D721Med (cell line): ENCODE measurements at regions not wholly inside any gene's neighbourhood (a gene's known extent, or its start where the extent isn't known, plus 50 kb on each side); places are given as distances from the start of the nearest gene placed in this dataset.

Experiments used
- DNase-seq: peaks from one replicate; pipeline ENCODE4 v3.0.0; 2011; ENCODE audit warnings: low spot score; ENCODE audit not compliant: insufficient read length
- FAIRE-seq: peaks from 2 replicates; lab custom pipeline; 2011; peaks lifted over from hg19 to GRCh38; lab: Jason Lieb, UNC
- CTCF ChIP-seq: IDR thresholded peaks from 2 replicates; pipeline ENCODE4 v1.5.1; 2012; ENCODE audit warnings: mild to moderate bottlenecking, control low read depth; ENCODE audit not compliant: insufficient read depth; ENCODE audit errors: missing control alignments

GRCh38 chr9:110111868-110112267 is 96.1 kb downstream of the C9orf152 start:
- TF ChIP-seq CTCF: no peak
- no peak for FAIRE-seq
- DNase-seq: no peak

GRCh38 chr9:110112792-110113191 is 95.2 kb downstream of the C9orf152 start:
- TF ChIP-seq CTCF: no peak
- FAIRE-seq: no peak
- no peak for DNase-seq

GRCh38 chr9:110114086-110114858 is 93.7 kb downstream of the C9orf152 start:
- DNase-seq: no peak
- no peak for FAIRE-seq
- TF ChIP-seq CTCF: no peak

GRCh38 chr9:110114859-110115201 is 93.1 kb downstream of the C9orf152 start:
- no peak for TF ChIP-seq CTCF
- DNase-seq: no peak
- no peak for FAIRE-seq

- no peak for FAIRE-seq
Measured at GRCh38 chr9:110115341-110115820, 92.6 kb downstream of the C9orf152 start.

GRCh38 chr9:110115826-110116542 is 92.0 kb downstream of the C9orf152 start:
- DNase-seq (no peak), FAIRE-seq (no peak)

More at GRCh38 chr9:110115341-110115820, 92.6 kb downstream of the C9orf152 start:
- DNase-seq: no peak
- TF ChIP-seq CTCF: no peak

More at GRCh38 chr9:110115826-110116542, 92.0 kb downstream of the C9orf152 start:
- no peak for TF ChIP-seq CTCF
